ENCODE measurements at regions not wholly inside any gene's neighbourhood (a gene's known extent, or its start where the extent isn't known, plus 50 kb on each side); places are given as distances from the start of the nearest gene placed in this dataset.

GRCh38 chr1:163970699-163971098, 588.3 kb upstream of the PBX1 start:
- TF ChIP-seq CTCF (IDR thresholded peaks at IDR 0.05; ENCODE audit: insufficient read depth, low read depth, low read length) = no peak
- no peak for TF ChIP-seq EZH2 (IDR thresholded peaks at IDR 0.05; ENCODE audit: insufficient read depth, low read length)

Data from astrocyte (in vitro differentiated cells and primary cell).